DND-41 (cell line): ENCODE measurements at regions not wholly inside any gene's neighbourhood (a gene's known extent, or its start where the extent isn't known, plus 50 kb on each side); places are given as distances from the start of the nearest gene placed in this dataset.

Experiments used
- EZH2 ChIP-seq: IDR thresholded peaks from 3 replicates; pipeline ENCODE4 v1.6.1; 2012; ENCODE audit warnings: borderline replicate concordance, low read depth, mild to moderate bottlenecking, moderate library complexity, low read length, inconsistent platforms; ENCODE audit not compliant: severe bottlenecking
- TF ChIP-seq, protein P1 (sequence below): IDR thresholded peaks from 2 replicates; pipeline ENCODE4 v1.5.1; 2012; ENCODE audit warnings: borderline replicate concordance, low read length, moderate library complexity, mild to moderate bottlenecking; ENCODE audit not compliant: poor library complexity, severe bottlenecking; ENCODE audit errors: extremely low read depth

DNA sequence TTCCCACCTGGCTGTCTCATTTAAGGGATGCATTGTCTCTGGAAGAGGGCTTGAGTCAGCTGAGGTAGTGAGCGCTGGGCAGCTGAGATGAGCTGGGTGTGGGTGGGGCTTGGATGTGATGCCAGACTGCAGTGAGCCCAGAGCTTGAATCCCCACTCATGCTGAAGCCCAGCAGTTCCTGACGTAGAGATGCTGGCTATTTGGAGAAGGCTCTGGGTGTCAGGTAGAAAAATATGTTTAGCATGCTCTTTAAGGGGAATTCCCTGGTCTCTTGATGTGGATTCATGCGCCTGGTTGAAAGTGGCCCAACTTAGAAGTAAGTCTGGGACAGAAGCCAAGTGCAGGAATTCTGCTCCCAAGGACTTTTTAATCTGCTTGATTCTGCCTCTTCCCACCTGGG lies 241.5 kb upstream of the IGFBP3 start:
- TF ChIP-seq, protein P1, sequence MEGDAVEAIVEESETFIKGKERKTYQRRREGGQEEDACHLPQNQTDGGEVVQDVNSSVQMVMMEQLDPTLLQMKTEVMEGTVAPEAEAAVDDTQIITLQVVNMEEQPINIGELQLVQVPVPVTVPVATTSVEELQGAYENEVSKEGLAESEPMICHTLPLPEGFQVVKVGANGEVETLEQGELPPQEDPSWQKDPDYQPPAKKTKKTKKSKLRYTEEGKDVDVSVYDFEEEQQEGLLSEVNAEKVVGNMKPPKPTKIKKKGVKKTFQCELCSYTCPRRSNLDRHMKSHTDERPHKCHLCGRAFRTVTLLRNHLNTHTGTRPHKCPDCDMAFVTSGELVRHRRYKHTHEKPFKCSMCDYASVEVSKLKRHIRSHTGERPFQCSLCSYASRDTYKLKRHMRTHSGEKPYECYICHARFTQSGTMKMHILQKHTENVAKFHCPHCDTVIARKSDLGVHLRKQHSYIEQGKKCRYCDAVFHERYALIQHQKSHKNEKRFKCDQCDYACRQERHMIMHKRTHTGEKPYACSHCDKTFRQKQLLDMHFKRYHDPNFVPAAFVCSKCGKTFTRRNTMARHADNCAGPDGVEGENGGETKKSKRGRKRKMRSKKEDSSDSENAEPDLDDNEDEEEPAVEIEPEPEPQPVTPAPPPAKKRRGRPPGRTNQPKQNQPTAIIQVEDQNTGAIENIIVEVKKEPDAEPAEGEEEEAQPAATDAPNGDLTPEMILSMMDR, result no peak
- TF ChIP-seq EZH2, result no peak
